Suppressor macrophage (primary cell): ENCODE measurements at regions not wholly inside any gene's neighbourhood (a gene's known extent, or its start where the extent isn't known, plus 50 kb on each side); places are given as distances from the start of the nearest gene placed in this dataset.
"Not testable (repeated sequence)": the region's sequence is repeated elsewhere in the genome, so short reads cannot be mapped to it uniquely, and the experiment has no call there.

Experiments
- DNase-seq, 4 experiments: peaks; one replicate each; pipeline ENCODE4 v3.0.0-alpha.2; 2020 to 2022

- DNase-seq = not testable (repeated sequence)
These were observed 334.0 kb upstream of the HTR1E start for GRCh38 chr6:86603364-86603763.

- DNase-seq = not testable (repeated sequence)
These were observed 335.2 kb upstream of the HTR1E start for GRCh38 chr6:86602093-86602492.

- not testable (repeated sequence) for DNase-seq
These were observed 338.4 kb upstream of the HTR1E start for GRCh38 chr6:86598969-86599368.

GRCh38 chr6:86595641-86596040 lies 341.7 kb upstream of the HTR1E start:
- DNase-seq = no peak

- DNase-seq = no peak
These were observed 351.1 kb upstream of the HTR1E start for GRCh38 chr6:86586195-86586594.

GRCh38 chr6:86581833-86582232 lies 355.5 kb upstream of the HTR1E start:
- DNase-seq = no peak

GRCh38 chr6:86563197-86563596 lies 374.1 kb upstream of the HTR1E start:
- no peak for DNase-seq

- DNase-seq = no peak
These were observed 379.0 kb upstream of the HTR1E start for GRCh38 chr6:86558318-86558717.

GRCh38 chr6:86537292-86537861 lies 400.0 kb upstream of the HTR1E start:
- DNase-seq = no peak

- no peak for DNase-seq
These were observed 401.2 kb upstream of the HTR1E start for GRCh38 chr6:86536121-86536520.

- no peak for DNase-seq
These were observed 402.2 kb upstream of the HTR1E start for GRCh38 chr6:86535100-86535499.

- no peak for DNase-seq
These were observed 407.7 kb upstream of the HTR1E start for GRCh38 chr6:86529635-86530034.

GRCh38 chr6:86526238-86526637 lies 411.1 kb upstream of the HTR1E start:
- no peak for DNase-seq

GRCh38 chr6:86516087-86516486 lies 421.2 kb upstream of the HTR1E start:
- DNase-seq = no peak

GRCh38 chr6:86511962-86512361 lies 425.4 kb upstream of the HTR1E start:
- no peak for DNase-seq

- no peak for DNase-seq
These were observed 429.1 kb upstream of the HTR1E start for GRCh38 chr6:86508230-86508629.

- DNase-seq = no peak
These were observed 434.8 kb upstream of the HTR1E start for GRCh38 chr6:86502497-86502896.

- DNase-seq = no peak
These were observed 437.3 kb upstream of the HTR1E start for GRCh38 chr6:86500035-86500434.

- not testable (repeated sequence) for DNase-seq
These were observed 448.3 kb upstream of the HTR1E start for GRCh38 chr6:86489042-86489441.

GRCh38 chr6:86487660-86488221 lies 449.6 kb upstream of the HTR1E start:
- DNase-seq = no peak

GRCh38 chr6:86478316-86478715 lies 459.0 kb upstream of the HTR1E start:
- not testable (repeated sequence) for DNase-seq

- no peak for DNase-seq
These were observed 459.7 kb upstream of the HTR1E start for GRCh38 chr6:86477500-86478148.

- no peak for DNase-seq
These were observed 461.0 kb upstream of the HTR1E start for GRCh38 chr6:86476311-86476710.

GRCh38 chr6:86474081-86474480 lies 463.2 kb upstream of the HTR1E start:
- DNase-seq = no peak
